Nephron progenitor cell (in vitro differentiated cells): ENCODE measurements at regions not wholly inside any gene's neighbourhood (a gene's known extent, or its start where the extent isn't known, plus 50 kb on each side); places are given as distances from the start of the nearest gene placed in this dataset.

ENCODE experiments used
- DNase-seq: peaks from one replicate; pipeline ENCODE4 v3.0.0; 2021
- H3K27ac Mint-ChIP-seq: 2 replicates; pipeline ENCODE4 v1.8.0; 2021; ENCODE audit warnings: mild to moderate bottlenecking, moderate library complexity, mixed read lengths
- H3K27me3 Mint-ChIP-seq: 2 replicates; pipeline ENCODE4 v1.8.0; 2021; ENCODE audit warnings: mild to moderate bottlenecking, low read depth, mixed read lengths; ENCODE audit not compliant: poor library complexity
- H3K36me3 Mint-ChIP-seq: 2 replicates; pipeline ENCODE4 v1.8.0; 2021; ENCODE audit warnings: low read depth, mixed read lengths
- H3K4me1 Mint-ChIP-seq: 2 replicates; pipeline ENCODE4 v1.8.0; 2021; ENCODE audit warnings: mixed read lengths
- H3K4me3 Mint-ChIP-seq: 2 replicates; pipeline ENCODE4 v1.8.0; 2021; ENCODE audit warnings: mild to moderate bottlenecking, moderate library complexity, mixed read lengths
- H3K9me3 Mint-ChIP-seq: 2 replicates; pipeline ENCODE4 v1.8.0; 2021; ENCODE audit warnings: mild to moderate bottlenecking, moderate library complexity, mixed read lengths
- CTCF ChIP-seq: fragments of 200-600 bp; sonication (generic); IDR thresholded peaks from 2 replicates; pipeline ENCODE4 v1.5.0; 2021; ENCODE audit warnings: antibody characterized with exemption

- Mint-ChIP-seq H3K27ac (no peak overlapping the region), H3K9me3 (no peaks in the 10 kb centered on the region), H3K4me1 (peaks cover 19% of the 10 kb centered on the region), H3K36me3 (peaks cover 5% of the 10 kb centered on the region), H3K4me3 (no peak overlapping the region), H3K27me3 (no peaks in the 10 kb centered on the region)
- no peak for TF ChIP-seq CTCF
- no peak for DNase-seq
These were observed 85.5 kb downstream of the APIP start for GRCh38 chr11:34830648-34831047.

- H3K36me3 Mint-ChIP-seq, result peaks cover 2% of the 10 kb centered on the region
- H3K4me1 Mint-ChIP-seq, result peaks cover 19% of the 10 kb centered on the region
- H3K27me3 Mint-ChIP-seq, result no peaks in the 10 kb centered on the region
- no peak for TF ChIP-seq CTCF
- DNase-seq, result no peak
- H3K4me3 Mint-ChIP-seq, result no peak overlapping the region
- H3K27ac Mint-ChIP-seq, result no peak overlapping the region
- H3K9me3 Mint-ChIP-seq, result no peaks in the 10 kb centered on the region
These were observed 86.1 kb downstream of the APIP start for GRCh38 chr11:34830035-34830434.

- TF ChIP-seq CTCF, result no peak
- Mint-ChIP-seq H3K9me3 (no peaks in the 10 kb centered on the region), H3K27ac (no peak overlapping the region), H3K4me1 (peaks cover 19% of the 10 kb centered on the region), H3K27me3 (no peaks in the 10 kb centered on the region), H3K36me3 (no peaks in the 10 kb centered on the region), H3K4me3 (no peak overlapping the region)
- no peak for DNase-seq
These were observed 89.0 kb downstream of the APIP start for GRCh38 chr11:34827228-34827627.

GRCh38 chr11:34826384-34826726 lies 89.8 kb downstream of the APIP start:
- Mint-ChIP-seq H3K4me3 (no peak overlapping the region), H3K4me1 (peaks cover 18% of the 10 kb centered on the region), H3K27me3 (no peaks in the 10 kb centered on the region), H3K9me3 (no peaks in the 10 kb centered on the region), H3K36me3 (no peaks in the 10 kb centered on the region), H3K27ac (no peak overlapping the region)
- no peak for TF ChIP-seq CTCF
- no peak for DNase-seq

- Mint-ChIP-seq H3K4me3 (no peak overlapping the region), H3K9me3 (no peaks in the 10 kb centered on the region), H3K36me3 (no peaks in the 10 kb centered on the region), H3K4me1 (peaks cover 13% of the 10 kb centered on the region), H3K27me3 (no peaks in the 10 kb centered on the region), H3K27ac (no peak overlapping the region)
- no peak for TF ChIP-seq CTCF
- DNase-seq, result no peak
These were observed 90.4 kb downstream of the APIP start for GRCh38 chr11:34825670-34826383.

- DNase-seq, result no peak
- TF ChIP-seq CTCF, result no peak
- H3K4me3 Mint-ChIP-seq, result no peak overlapping the region
- H3K9me3 Mint-ChIP-seq, result peaks cover under 1% of the 10 kb centered on the region
- H3K4me1 Mint-ChIP-seq, result peaks cover 8% of the 10 kb centered on the region
- no peak overlapping the region for H3K27ac Mint-ChIP-seq
- H3K36me3 Mint-ChIP-seq, result peaks cover 2% of the 10 kb centered on the region
- no peaks in the 10 kb centered on the region for H3K27me3 Mint-ChIP-seq
These were observed 90.9 kb downstream of the APIP start for GRCh38 chr11:34825315-34825669.
